ENCODE measurements at regions not wholly inside any gene's neighbourhood (a gene's known extent, or its start where the extent isn't known, plus 50 kb on each side); places are given as distances from the start of the nearest gene placed in this dataset.

GRCh38 chr11:134915212-134915611 lies 503.2 kb upstream of the B3GAT1 start:
- TF ChIP-seq CTCF (IDR thresholded peaks at IDR 0.05), result no peak
- TF ChIP-seq POLR2A (IDR thresholded peaks at IDR 0.05), result no peak
